ENCODE measurements at regions not wholly inside any gene's neighbourhood (a gene's known extent, or its start where the extent isn't known, plus 50 kb on each side); places are given as distances from the start of the nearest gene placed in this dataset.

GRCh38 chr1:207224666-207225065 is 96.8 kb upstream of the CD55 start:
- H2AK5ac ChIP-seq (ENCODE audit: low read depth, low read length) = no peak overlapping the region
- BruUV-seq (replicated peaks) = no TSS peak
- no peaks in the 10 kb centered on the region for H3K27me3 ChIP-seq (ENCODE audit: control insufficient read depth, insufficient read depth, low read length)
- dilution Hi-C loops (cut with HindIII; ENCODE audit: low sequenced_read_pairs, unreplicated experiment) = no loop called here
- H2BK120ac ChIP-seq (ENCODE audit: low read depth, low read length) = no peak overlapping the region
- no peak for ATAC-seq (ENCODE audit: low read depth)
- H2BK5ac ChIP-seq (ENCODE audit: low read depth, low read length, poor library complexity, severe bottlenecking) = no peak overlapping the region
- TF ChIP-seq RCOR1 (IDR thresholded peaks at IDR 0.05; ENCODE audit: insufficient replicate concordance, low read length) = no peak
- TF ChIP-seq MAFK (IDR thresholded peaks at IDR 0.05; ENCODE audit: low read depth, low read length) = no peak
- H4K91ac ChIP-seq (ENCODE audit: insufficient read depth, low read depth, low read length) = no peak overlapping the region
- no peak overlapping the region for H3K18ac ChIP-seq (ENCODE audit: low read depth, low read length)
- H3K4me3 ChIP-seq (ENCODE audit: insufficient read depth, low read depth, low read length) = no peak overlapping the region
- H3K79me1 ChIP-seq (ENCODE audit: low read depth in 1 of 2, low read length in 2 of 2) = no peaks in the 10 kb centered on the region
- no peak overlapping the region for H4K8ac ChIP-seq (ENCODE audit: low read depth in 2 of 2, low read length in 2 of 2)
- H3K14ac ChIP-seq (replicated peaks; ENCODE audit: low read depth, low read length) = no peak overlapping the region
- H4K5ac ChIP-seq (ENCODE audit: low read depth, low read length) = no peak overlapping the region
- in situ Hi-C loops (cut with MboI; ENCODE audit: low sequenced_read_pairs) = no loop called here
- no peak for DNase-seq
- H3K27ac ChIP-seq (ENCODE audit: insufficient read depth, low read length) = no peak overlapping the region
- CTCF ChIA-PET = no interaction called here
- H3K56ac ChIP-seq (ENCODE audit: extremely low read depth, insufficient read depth, low read length) = no peak overlapping the region
- no peak overlapping the region for H2BK20ac ChIP-seq (ENCODE audit: low read depth, low read length)
- H3K9me1 ChIP-seq (ENCODE audit: insufficient read depth, low read length) = no peaks in the 10 kb centered on the region
- intact Hi-C loops (cut with micrococcal nuclease) = no loop called here
- POLR2A ChIA-PET (ENCODE audit: unreplicated experiment) = no interaction called here
- H3K4me1 ChIP-seq (ENCODE audit: control insufficient read depth, insufficient read depth, low read length) = no peaks in the 10 kb centered on the region; the same call in 1 of the 2 replicates
- H3K23ac ChIP-seq (ENCODE audit: low read depth, low read length) = no peak overlapping the region
- no peaks in the 10 kb centered on the region for H3K9me3 ChIP-seq (ENCODE audit: control insufficient read depth, insufficient read depth, low read length)
- H2AFZ ChIP-seq (replicated peaks; ENCODE audit: low read length, poor library complexity) = no peak overlapping the region
- no peak overlapping the region for H2AK9ac ChIP-seq (replicated peaks; ENCODE audit: low read depth, low read length, poor library complexity)
- H3K36me3 ChIP-seq (ENCODE audit: control insufficient read depth, insufficient read depth, low read length) = no peaks in the 10 kb centered on the region
- no peak overlapping the region for H2BK15ac ChIP-seq (ENCODE audit: low read depth, low read length)
- no peak overlapping the region for H3K9ac ChIP-seq (ENCODE audit: low read depth, low read length)
- H4K20me1 ChIP-seq (ENCODE audit: insufficient read depth, low read length) = no peaks in the 10 kb centered on the region
- no peak overlapping the region for H3K4me2 ChIP-seq (ENCODE audit: low read depth, low read length)
- no peak overlapping the region for H3K4ac ChIP-seq (ENCODE audit: low read depth, low read length)
